ENCODE measurements at regions not wholly inside any gene's neighbourhood (a gene's known extent, or its start where the extent isn't known, plus 50 kb on each side); places are given as distances from the start of the nearest gene placed in this dataset.

- TF ChIP-seq CTCF (conservative IDR thresholded peaks at IDR 0.05; ENCODE audit: low read depth, low read length), result no peak
- TF ChIP-seq EZH2 (IDR thresholded peaks at IDR 0.05; ENCODE audit: borderline replicate concordance, low read depth, low read length, poor library complexity, severe bottlenecking), result no peak
Measured at GRCh38 chr11:49302360-49302759, 94.0 kb upstream of the FOLH1 start.
